Spleen (tissue), 7 donors: ENCODE measurements at regions not wholly inside any gene's neighbourhood (a gene's known extent, or its start where the extent isn't known, plus 50 kb on each side); places are given as distances from the start of the nearest gene placed in this dataset.

Experiments
- POLR2A ChIP-seq, 3 donors: fragments of 450-650 bp; IDR thresholded peaks; one replicate each; pipeline ENCODE4 v1.5.1; 2017; ENCODE audit warnings: antibody characterized with exemption in 3 of 3, mild to moderate bottlenecking in 1 of 3
- POLR2AphosphoS5 ChIP-seq, 3 donors: sonication (generic); formaldehyde crosslinking; IDR thresholded peaks; one replicate each; pipeline ENCODE4 v1.5.1; 2017; ENCODE audit warnings: antibody characterized with exemption in 3 of 3
- TF ChIP-seq, protein P1 (sequence below), 11 experiments: fragments of 200-600 bp in 7 of 11; fragments of 450-650 bp in 4 of 11; sonication (generic) in 4 of 11; IDR thresholded peaks in 8 of 11; conservative IDR thresholded peaks in 3 of 11; 1 replicate in 7 of 11; 2 replicates in 4 of 11; pipeline versions ENCODE4 v1.4.0 to v1.8.0; 2016 to 2021; ENCODE audit warnings: antibody characterized with exemption in 11 of 11, inconsistent platforms in 4 of 11, mild to moderate bottlenecking in 1 of 11
- donor health status: DM: no; HTN: no; CAD: no; lungs with moderate emphysema.
- donor health status: DM: no; HTN: no; CAD: no.
- donor health status: DM: no; HTN: no; CAD: no.

DNA sequence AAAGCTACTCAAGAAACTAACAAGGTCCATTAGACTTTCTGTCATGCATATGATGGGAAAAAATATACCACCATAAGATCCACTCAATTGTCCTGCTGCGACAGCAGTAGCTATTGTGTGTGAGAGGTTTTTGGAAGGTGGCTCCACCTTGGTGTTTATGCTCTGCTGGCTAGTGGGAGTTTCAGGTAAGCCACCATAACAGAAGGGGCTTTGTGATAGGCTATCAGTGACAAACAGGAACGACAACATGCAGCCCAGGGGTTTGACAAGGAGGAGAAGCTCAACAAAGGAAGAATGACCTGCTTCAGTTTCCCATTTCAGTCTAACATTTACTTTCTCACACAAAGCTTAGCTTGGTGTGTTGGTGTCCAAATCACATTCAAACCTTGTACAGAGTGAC lies 182.6 kb downstream of the ATOH1 start:
- no peak for TF ChIP-seq POLR2A (IDR thresholded peaks at IDR 0.05)
- TF ChIP-seq, protein P1, sequence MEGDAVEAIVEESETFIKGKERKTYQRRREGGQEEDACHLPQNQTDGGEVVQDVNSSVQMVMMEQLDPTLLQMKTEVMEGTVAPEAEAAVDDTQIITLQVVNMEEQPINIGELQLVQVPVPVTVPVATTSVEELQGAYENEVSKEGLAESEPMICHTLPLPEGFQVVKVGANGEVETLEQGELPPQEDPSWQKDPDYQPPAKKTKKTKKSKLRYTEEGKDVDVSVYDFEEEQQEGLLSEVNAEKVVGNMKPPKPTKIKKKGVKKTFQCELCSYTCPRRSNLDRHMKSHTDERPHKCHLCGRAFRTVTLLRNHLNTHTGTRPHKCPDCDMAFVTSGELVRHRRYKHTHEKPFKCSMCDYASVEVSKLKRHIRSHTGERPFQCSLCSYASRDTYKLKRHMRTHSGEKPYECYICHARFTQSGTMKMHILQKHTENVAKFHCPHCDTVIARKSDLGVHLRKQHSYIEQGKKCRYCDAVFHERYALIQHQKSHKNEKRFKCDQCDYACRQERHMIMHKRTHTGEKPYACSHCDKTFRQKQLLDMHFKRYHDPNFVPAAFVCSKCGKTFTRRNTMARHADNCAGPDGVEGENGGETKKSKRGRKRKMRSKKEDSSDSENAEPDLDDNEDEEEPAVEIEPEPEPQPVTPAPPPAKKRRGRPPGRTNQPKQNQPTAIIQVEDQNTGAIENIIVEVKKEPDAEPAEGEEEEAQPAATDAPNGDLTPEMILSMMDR (IDR thresholded peaks at IDR 0.05 in 8 of 11, conservative IDR thresholded peaks at IDR 0.05 in 3 of 11): no peak
- no peak for TF ChIP-seq POLR2AphosphoS5 (IDR thresholded peaks at IDR 0.05)
